Fibroblast of skin of left quadriceps (primary cell): ENCODE measurements at regions not wholly inside any gene's neighbourhood (a gene's known extent, or its start where the extent isn't known, plus 50 kb on each side); places are given as distances from the start of the nearest gene placed in this dataset.
A peak's percentile ranks its signal among the peaks of the same experiment; 100 is the strongest.
"Not testable (repeated sequence)": the region's sequence is repeated elsewhere in the genome, so short reads cannot be mapped to it uniquely, and the experiment has no call there.

Source experiments
- DNase-seq, 2 experiments: peaks; one replicate each; pipeline ENCODE4 v3.0.0-alpha.2; 2013; ENCODE audit warnings: low read depth in 2 of 2

- no peak for DNase-seq
These were observed 99.2 kb upstream of the ZDHHC17 start for GRCh38 chr12:76664731-76665130.

DNA sequence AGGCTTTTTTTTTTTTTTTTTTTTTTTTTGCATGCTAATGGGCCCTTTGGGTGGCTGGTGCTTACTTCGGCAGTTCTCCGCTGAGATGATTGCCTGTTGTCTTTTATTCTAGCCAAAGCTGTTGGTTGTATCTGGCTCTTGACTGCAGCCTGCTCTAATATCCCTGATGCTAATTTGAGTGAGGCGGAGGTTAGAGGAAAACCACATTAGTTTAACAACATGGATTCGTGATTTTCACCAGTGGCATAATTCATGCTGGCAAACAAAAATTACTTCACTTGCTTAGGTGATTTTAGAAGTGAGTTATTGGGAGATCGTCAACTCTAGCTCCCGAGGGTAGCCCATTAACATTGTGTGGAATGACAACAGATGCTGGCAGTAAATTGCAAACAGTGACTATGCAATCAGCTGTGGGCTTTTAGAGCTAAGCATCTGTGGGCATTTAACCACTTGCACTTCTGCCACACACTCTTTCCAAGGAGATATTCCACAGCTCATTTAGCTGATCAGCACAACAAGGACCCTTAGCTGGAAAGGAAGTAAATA lies 97.6 kb upstream of the ZDHHC17 start:
- no peak for DNase-seq

GRCh38 chr12:76669981-76670380 lies 93.9 kb upstream of the ZDHHC17 start:
- no peak for DNase-seq

DNA sequence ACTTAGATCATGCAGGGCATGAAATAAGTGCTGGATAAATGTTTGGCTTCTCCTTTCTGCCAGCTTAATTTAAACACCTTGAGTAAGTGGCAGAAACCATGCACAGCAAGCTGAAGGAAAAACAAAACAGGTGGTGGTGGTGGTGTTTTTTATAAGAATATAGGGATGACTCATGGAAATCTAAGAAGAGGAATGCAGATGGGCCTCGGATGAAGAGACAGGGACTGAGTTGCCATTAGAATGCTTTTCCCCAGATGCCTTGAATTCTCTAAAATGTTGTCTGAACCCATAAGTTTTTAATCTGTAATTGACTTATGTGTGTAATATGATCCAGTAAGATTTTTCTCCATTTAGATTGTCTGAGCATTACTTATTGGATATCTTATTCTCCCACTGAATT lies 93.1 kb upstream of the ZDHHC17 start:
- peak; percentile 86 to 87 for DNase-seq

- no peak for DNase-seq
These were observed 89.1 kb upstream of the ZDHHC17 start for GRCh38 chr12:76674669-76675315.

- DNase-seq: not testable (repeated sequence)
These were observed 87.7 kb upstream of the ZDHHC17 start for GRCh38 chr12:76676261-76676660.

DNA sequence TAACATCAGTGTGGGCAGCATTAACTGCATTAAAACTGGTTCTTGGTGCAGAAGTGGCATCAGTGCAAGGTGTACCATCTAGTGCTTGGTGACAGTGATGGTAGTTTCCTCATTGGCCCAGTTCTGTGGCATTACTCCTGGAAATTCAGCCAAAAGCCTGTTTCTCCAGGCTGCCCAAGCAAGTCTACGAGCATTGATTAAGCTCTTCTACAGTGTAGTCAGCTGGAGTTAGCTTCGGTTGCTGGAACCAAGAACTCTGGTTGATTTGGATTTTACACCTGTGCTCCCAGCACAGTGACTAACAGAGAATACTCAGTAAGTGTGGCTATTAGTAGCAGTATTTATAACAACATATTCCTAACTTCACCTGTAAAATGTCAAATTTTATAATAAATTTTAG lies 84.9 kb upstream of the ZDHHC17 start:
- DNase-seq: no peak

GRCh38 chr12:76679778-76680177 lies 84.1 kb upstream of the ZDHHC17 start:
- no peak for DNase-seq

DNA sequence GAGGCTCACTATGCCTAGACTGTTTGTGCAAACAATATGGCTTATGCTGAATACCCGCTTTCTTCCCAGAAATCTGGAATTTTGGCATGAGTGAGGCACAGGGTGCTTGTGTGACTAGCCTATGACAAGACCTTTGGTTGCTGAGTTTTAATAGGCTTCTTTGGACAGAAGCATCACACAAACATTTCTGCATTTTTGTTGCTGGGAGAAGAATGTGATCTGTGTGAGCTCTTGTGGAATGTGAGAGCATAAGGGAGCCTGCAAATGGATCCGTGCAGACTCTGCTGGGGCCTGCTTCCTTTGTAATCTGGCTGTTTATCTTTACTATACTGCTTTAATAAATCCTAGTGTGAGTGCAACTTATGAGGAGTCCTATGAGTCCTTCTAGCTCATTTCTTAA lies 83.0 kb upstream of the ZDHHC17 start:
- peak; percentile 48 for DNase-seq

DNA sequence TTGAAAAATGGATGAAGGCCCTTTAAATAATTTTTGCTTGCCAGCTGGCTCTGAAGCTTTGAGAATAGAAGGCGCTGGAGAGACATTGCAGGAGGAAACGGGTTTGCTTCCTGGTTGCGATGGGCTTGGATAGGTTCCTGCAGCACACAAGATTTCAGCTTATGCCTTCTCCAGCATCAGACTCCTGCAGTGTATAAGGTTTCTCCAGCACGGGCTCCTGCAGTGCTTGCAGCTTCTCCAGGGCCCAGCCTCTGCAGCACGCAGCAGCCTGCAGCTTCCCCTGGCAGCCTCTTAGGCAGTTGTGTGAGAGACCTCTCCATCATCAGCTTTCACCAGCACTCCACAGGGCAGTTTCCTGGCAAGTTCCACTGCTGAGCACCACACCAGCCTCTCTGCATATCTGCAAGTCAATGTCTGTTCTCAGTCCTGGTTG lies 78.7 kb upstream of the ZDHHC17 start:
- peak in 1 of 2 experiments; percentile 42 for DNase-seq

- DNase-seq: peak in 1 of 2 experiments; percentile 46
These were observed 75.9 kb upstream of the ZDHHC17 start for GRCh38 chr12:76687981-76688380.

GRCh38 chr12:76688631-76689030 lies 75.3 kb upstream of the ZDHHC17 start:
- DNase-seq: no peak

- peak; percentile 85 for DNase-seq
These were observed 72.8 kb upstream of the ZDHHC17 start for GRCh38 chr12:76690921-76691700.

- DNase-seq: no peak
These were observed 71.1 kb upstream of the ZDHHC17 start for GRCh38 chr12:76692846-76693245.

GRCh38 chr12:76694369-76694768 lies 69.5 kb upstream of the ZDHHC17 start:
- DNase-seq: no peak

- no peak for DNase-seq
These were observed 67.7 kb upstream of the ZDHHC17 start for GRCh38 chr12:76696186-76696585.

DNA sequence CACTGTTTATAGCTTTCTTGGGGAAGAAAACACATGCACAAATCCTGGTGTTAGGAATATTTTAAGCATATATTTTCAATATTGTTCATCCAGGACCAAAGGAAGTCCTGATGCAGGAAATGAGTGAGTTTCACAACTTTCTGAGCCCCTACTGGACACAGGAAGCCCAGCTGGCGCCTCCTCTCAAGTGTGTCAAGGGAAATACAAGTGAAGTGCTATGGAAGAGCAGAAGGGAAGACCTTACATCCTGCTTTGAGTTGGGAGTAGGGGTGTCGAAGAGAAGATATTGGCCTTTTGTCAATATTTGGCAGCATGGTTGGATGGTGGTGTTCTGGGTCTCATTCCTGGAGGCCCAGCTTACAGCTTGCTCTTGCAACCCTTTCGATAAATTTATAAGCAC lies 66.1 kb upstream of the ZDHHC17 start:
- no peak for DNase-seq

GRCh38 chr12:76698316-76698715 lies 65.6 kb upstream of the ZDHHC17 start:
- DNase-seq: no peak

- DNase-seq: no peak
These were observed 64.9 kb upstream of the ZDHHC17 start for GRCh38 chr12:76698966-76699365.

DNA sequence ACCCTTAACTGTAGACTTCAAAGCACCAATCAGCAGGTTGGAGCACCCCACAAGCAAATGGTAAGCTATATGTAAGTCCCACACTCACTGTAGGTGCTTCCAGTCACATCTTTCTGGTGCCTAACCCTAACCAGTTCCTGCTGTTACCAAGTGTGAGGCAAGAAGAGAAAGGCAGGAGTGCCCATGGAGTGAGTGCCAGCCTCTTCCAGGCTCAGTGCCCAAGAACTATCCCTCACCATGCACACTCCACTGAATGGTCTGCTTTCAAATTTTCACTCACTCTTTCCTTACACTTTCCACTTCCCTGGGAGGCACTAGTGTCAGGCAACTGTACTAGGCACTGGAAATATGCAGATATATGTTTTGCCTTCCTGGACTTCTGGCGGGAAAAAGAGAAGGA lies 62.2 kb upstream of the ZDHHC17 start:
- DNase-seq: no peak

- no peak for DNase-seq
These were observed 61.0 kb upstream of the ZDHHC17 start for GRCh38 chr12:76702946-76703345.

DNA sequence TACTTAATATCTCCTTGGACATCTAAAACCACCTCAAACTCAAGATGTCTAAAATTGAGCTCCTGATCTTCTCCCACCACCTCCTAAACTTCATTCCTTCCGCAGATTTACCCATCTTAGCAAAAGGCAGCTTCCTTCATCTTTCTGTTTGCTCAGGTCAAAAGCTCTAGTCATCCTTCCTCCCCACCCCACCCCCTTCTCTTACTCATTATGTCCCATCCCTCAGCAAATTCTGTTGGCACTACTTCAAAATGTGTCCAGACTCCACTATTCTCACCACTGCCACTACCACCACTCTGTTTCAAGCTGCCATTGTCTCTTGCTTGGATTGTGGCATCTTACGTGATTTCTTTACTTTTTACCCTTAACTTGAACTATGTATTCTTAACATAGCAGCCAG lies 59.2 kb upstream of the ZDHHC17 start:
- no peak for DNase-seq

- DNase-seq: no peak
These were observed 57.8 kb upstream of the ZDHHC17 start for GRCh38 chr12:76706101-76706500.
